ENCODE measurements at regions not wholly inside any gene's neighbourhood (a gene's known extent, or its start where the extent isn't known, plus 50 kb on each side); places are given as distances from the start of the nearest gene placed in this dataset.

DNA sequence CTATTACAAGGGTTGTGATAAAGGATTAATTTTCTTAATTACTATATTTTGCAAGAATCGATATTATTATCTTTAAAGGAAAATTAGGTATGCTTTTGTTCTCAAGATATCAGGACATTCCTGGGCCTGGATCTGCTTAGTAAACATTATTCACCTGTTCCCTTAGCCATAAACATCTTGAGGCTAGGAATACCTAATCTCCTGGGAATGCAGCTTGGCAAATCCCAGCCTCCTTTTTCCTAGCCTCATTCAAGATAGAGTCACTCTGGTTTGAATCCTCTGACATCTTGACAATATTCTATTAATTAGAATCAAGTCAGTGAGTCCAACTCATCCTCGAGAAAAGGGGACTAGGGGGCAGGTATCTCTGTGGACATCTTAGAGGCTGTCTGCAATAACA lies 327.1 kb downstream of the STIM2 start:
- no peak for DNase-seq

DNA sequence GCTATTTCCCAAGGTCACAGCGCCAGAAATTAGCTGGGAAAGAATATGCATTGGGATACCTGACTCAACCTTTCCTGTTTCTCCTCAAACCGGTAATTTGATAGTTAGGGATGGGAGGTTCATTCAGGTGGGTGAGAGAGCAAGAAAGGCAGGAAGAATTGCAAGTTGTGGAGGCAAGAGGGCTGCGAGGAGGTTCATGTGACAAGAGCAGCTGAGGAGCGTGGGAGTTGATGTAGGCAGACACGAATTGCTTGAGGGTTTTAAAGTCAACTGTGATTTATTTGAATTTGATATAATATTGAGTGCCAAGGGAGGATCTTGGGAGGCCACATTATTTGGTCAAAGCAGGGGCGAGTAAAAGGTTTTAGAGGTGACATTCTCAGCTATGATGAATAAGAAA lies 329.0 kb downstream of the STIM2 start:
- no peak for DNase-seq

DNA sequence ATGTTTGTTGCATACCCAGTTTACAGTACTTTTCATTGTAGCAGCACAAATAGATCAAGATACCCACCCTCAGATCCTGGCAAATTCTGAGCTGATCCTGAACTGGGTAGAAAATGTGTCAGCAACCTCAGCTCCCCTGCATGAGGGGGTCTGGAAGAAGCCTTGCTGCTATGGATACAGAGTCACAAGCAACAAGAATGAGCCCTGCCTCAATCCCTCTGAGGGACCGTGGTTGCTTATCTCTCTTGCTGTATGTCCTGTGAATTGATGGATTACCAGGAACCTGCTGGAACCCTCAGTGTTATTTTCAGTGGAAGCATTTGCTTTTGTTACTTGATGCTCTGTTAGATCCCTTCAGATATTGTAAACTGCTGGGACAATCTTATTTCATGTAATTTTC lies 331.0 kb downstream of the STIM2 start:
- no peak for DNase-seq

DNA sequence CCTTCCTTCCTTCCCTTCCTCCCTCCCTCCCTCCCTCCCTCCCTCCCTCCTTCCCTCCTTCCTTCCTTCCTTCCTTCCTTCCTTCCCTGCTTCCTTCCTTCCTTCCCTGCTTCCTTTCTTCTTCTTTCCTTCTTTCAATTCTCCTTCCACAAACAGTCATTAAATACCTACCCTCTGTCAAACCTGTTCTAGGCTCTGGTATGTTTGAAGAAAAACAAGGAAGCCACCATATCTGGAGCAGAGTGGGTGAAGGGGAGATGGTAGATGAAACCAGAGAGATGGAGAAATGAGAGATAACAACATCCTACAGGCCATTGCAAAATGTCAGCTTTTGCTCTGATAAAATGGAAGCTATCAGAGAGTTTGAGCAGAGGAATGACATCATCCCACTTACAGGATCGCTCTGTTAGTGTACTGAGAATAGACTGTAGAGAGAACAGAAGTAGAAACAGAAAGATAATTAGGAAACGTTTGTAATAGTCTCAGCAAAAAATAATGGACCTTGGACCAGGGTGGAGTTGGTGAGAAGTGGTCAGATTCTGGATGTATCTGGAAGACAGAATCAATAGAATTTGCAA lies 334.0 kb downstream of the STIM2 start:
- no peak for DNase-seq

DNA sequence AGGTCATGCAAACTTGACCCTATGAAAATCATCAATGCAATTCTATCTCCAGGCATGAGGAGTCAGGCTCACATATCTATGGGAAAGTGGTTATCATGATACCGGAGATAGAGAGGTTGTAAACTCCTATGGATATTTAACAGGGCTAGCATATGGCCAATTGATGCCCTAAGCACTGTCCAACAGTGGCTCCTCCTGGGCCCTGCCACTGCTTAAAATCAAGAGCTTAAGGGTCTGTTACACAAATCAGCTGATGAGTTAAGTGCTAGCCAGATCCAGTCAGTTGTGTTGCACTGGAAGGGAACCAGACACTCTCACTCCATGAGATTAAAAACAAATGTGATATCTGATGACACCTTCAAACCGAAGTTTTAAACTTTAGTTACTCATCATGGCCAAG lies 337.6 kb downstream of the STIM2 start:
- no peak for DNase-seq

DNA sequence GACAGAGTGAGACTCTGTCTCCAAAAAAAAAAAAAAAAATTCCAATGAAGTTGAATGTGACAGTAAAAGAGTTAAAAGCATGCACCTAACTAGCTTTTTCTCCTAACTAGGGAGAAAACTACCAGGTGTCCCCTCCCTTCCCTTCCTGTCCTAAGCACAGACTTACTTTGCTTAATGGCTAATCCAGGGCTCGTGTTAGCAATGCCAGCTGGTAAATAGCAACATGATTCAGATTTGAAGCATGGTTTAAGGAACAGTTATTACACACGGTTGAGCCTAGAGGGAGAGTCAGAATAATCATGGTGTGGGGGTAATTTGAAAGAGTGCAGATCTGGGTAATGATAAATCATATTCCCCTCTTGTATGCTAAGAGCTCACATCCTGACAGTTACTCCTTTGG lies 338.3 kb downstream of the STIM2 start:
- no peak for DNase-seq

DNA sequence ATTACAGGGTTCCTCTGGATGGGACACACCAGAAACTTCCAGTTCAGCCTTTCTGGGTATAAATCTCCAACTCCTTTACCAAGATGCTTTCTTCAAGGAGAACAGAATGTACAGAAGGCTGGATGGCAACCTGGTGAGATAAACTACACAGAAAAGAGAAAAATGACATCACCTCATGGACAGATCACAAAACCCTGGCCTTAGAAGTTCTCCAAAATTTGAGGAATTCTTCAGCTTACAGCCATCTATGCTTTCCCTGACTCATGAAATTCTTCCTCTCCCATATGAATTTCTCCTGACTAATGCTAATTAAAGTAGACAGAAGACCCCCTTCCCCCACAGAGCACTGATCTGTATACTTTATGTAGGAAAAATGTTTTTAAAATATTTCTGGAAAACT lies 345.4 kb downstream of the STIM2 start:
- DNase-seq = no peak

DNA sequence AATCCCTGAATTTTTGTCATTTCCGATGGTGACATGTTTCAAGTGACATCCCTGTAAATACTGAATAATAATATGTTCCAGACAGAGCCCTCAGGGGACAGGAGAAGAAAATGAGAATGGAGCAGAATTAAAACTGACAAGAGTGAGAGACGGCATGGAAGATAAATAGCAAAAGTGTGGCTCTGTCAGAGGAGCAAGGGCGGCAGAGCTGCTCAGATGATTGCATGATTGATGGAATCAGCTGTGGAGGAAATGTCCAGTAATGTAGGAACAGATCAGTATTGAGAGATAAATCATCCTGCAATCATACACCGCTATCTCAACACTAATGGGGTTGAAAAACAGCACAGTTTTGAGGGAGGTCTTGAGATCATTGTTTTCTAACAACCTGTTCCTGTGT lies 350.3 kb downstream of the STIM2 start:
- DNase-seq = no peak

DNA sequence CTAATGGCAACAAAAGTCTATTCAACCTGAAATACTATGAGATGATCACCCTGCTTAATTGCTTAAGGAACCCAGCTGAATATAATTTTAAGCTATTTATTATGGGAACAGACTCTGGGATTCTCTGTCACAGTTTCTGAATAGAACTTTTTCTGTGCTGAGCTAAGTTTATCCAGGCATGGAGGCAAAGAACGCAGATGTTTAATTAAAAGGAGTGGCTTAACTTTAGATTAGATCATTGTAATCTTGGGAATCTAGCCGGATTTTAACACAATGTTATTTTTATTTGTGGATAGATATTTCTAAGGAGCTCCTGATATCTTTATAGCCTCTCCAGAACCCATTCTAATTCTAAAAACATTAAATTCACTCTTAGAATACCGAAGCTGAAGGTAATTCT lies 353.4 kb downstream of the STIM2 start:
- no peak for DNase-seq

DNA sequence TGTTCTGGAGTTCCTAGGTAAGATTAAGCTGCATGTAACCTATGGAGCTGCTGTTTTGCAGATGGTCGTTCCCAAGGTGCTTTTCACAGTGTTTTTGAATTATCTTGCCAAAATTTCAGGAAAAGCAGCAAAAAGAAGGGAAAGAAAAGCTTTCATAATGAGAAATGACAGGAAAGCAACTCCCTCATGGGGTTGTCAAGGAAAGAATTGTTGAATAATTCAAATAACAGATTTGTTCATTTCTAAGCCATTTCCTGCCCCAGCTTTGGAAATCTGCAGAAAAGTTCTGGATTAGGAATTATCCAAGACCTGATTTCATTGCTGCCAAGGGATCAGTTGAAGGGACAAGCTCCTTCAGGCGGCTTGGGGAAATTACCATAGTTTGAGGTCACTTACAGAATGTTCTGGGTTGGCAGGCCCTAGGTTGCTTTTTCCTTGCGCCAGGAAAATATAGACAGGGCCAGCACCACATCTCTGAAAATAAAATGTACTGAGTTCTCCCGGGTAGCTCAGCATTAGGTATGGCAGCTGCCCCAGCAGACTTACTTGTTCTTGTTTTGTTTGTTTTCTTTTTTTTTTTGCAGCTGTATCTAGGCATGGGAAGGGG lies 354.7 kb downstream of the STIM2 start:
- DNase-seq = no peak

DNA sequence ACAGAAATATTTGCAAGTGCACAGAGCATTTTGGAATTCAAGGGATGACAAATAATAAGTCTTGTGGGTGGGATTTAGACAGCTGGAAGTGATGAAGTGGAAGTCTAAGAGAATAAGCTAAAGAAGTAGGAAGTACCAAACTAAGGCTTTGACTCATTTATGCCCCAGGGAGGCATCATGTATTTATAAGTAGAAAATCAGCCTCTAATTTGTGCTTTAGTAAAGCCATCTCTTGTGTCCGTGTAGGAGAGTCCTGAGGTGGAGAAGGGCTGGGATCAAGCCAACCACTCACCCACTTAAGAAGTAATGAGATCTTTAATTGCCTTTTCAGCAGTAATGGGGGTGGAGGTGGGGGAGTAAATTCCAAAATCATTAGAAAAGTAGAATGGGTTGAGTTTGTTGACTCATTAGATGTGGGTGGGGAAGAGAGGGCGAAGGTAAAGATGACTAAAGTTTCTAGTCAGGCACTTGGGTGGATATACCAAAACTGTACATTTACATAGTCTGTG lies 356.7 kb downstream of the STIM2 start:
- peak; percentile 3 for DNase-seq

DNA sequence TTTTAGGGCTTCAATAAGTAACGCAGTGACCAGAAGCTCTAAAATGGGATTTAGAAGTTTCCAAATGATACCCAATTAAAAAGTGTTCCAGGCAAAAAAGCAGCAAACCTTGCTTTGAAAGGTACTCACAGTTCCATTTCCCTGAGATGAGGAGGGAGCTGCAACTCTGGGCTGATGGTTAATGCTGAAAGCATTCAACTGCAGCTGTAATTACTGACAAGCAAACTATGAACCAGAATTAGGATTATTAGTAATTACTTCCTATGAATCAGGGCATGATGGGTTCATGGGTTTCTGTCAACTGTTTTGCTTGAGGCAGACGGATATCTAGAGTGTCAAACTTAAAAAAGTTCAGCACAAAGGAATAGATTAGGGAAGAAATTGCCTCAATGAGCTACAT lies 357.4 kb downstream of the STIM2 start:
- no peak for DNase-seq

DNA sequence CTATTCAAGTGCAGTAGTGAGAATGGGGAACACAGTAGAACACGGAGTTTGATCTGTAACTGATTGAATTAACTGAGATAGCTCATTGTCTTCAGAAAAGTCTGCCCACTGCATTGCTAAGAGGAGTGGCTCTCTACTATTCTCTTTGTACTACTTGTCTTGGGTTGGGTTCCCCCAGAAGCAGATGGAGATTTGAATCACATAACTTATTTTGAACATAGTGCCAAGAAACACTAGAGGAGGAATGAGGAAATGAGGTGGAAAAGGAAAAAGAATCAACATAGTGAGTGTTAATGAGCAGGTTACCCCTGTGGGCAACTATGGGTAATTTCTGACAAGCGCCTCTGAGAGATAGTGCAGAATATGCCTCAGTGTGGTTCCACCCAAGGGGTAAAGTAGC lies 362.7 kb downstream of the STIM2 start:
- no peak for DNase-seq

DNA sequence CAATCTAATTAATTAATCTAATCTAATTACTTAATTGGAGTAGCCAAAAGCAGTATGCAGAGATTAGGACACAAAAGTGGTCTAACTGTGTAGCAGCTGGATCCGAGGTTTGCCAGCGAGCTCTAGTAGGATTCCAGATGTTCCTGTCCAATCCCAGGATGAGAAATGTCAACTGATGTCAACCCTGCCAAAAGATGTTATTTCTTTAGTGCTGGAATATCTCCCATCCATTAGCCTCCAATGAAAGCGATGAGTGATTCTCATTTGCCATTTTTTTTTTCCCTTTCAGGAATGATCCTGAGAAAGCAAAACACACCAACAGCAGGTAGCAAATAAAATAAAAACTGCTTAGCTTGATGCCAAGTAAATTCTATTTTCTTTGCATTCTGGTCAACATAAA lies 372.9 kb downstream of the STIM2 start:
- DNase-seq = no peak

DNA sequence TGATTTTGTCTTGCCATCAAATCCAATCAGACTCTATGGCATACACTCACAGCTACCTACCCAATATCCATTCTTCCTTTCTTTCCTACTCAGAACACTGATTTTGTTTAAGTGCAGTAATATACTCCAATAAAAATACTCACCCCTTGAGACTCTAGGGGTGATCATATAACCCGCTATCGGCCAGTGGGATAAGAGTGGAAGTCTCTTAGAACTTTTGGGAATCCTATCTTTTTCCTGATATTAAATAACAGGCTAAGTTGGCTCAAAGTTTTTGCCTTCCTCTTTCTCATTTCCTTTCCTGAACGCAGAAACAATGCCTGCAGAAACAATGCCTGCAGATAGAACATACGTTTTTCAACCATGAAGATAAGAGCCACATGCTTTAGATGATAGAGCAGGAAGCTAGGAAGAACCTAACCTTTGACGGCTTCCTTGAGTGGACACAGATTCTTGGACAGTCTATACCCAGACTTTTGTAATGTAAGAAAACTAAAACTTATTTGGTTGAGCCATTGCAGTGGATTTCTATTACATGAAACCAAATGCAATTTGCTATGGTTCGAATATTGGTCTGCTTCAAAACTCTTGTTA lies 373.8 kb downstream of the STIM2 start:
- DNase-seq = no peak

DNA sequence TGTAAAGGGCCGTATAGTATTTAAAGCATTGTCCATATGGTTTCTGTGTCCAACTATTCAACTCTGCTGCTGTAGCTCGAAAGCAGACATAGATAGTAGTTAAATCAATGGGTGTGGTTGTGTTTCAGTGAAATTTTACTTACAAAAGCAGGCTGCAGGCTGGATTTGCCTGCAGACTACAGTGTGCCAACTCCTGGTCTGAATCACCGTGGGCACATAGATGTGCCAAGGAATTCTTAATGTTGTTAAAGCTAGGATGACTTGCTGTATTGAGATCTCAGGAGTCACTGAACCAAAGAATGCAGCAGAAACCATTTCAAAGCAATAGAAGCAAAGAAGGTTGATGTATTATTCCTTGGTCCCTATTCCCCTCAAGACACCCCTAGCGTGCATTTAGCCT lies 379.0 kb downstream of the STIM2 start:
- DNase-seq = no peak

DNA sequence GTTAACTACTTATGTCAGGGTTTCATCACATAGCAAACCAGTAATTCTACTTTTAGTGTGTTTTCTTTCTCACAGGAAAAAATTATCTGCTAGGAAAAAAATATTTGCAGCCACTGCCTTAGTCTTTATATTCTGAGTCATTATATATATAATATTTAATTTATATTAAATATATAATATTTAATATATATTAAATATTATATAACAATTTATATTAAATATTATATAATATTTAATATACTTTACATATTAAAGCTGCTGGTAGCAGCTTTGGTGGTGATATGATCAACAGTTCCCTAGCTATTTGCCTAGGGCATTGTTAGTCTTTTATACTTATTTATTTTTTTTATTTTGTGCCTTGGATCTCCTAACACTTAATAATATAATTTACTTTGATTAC lies 381.6 kb downstream of the STIM2 start:
- DNase-seq = no peak

DNA sequence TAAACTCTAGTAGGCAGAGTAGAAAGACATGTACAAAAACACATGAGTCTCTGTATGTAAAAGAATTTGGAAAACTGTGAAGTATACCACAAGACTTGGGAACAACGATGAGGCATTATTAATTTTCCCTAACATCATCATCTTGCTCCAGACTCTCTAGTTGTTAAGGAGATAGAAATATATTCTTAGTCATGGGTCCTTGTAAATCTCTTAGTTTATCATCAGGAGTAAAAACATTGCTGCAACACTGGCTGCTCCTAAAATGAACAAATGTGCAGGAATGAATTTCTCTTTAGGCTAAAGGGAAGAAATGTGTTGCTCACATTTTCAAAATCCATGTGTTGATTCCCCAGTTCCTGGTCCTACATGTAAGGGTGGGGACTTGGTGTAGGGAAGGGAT lies 384.6 kb downstream of the STIM2 start:
- DNase-seq = no peak

DNA sequence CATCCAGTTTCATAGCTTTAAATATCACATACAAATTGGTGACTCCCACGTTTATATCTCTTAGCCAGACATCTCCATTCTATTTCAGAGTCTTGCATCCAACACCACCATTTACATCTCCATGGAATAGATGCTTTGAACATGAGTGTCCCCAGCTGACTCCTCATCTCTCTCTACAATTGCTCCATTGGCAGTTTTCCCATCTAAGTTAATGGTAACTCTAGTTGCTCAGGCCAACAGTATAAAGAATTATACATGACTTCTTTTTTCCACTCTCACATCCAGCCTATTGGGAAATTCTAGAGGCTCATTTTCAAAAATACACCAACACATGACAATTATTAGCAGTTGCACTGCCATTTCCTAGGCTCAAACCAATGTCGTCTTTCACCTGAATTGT lies 388.2 kb downstream of the STIM2 start:
- no peak for DNase-seq

DNA sequence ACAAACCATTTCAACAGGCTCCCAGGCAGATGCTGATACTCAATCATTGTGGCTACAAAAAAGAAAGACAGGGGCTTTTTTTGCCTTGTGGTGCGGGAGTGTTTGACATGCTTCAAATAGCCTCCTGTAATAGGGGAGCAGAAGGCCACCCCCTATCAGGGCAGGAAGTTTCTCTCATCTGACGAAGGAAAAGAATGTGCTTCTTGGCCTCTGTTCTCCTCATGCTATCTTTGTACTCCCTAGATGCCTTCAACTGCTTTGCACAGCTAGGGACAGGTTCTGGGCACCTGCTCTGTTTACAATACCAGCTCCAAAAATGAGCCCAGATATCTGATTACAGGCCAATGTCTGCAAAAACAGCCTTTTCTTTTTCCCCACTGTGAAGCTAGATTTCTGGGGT lies 391.1 kb downstream of the STIM2 start:
- no peak for DNase-seq

DNA sequence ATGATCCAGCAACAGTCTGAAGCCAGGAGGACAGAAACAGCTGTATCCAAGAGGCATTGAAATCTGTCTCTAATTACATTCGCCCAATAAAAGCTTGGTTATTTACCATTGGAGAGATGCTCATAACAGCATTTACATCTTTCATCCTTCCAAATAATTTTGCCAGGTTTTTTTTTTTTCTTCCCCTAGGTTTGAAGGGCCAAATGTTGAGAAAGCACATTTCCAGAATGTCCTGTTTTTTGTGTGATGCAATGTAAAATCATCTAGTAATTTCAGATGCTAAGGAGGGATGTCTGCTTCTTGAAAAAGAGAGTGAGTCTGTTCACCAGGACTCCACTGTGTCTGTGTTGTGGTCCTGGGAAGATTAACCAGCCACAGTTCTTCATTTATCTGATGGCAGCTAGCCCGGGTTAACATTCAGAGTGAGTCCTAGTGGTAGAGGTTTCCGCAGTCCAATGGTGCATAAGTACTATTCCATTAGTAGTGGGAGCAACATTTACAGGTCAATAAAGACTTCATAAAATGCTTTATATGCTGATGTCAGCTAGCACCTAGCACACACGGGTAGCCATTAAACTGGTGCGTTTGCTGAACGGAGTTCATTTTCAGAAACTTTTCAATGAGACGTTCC lies 406.8 kb downstream of the STIM2 start:
- no peak for DNase-seq

DNA sequence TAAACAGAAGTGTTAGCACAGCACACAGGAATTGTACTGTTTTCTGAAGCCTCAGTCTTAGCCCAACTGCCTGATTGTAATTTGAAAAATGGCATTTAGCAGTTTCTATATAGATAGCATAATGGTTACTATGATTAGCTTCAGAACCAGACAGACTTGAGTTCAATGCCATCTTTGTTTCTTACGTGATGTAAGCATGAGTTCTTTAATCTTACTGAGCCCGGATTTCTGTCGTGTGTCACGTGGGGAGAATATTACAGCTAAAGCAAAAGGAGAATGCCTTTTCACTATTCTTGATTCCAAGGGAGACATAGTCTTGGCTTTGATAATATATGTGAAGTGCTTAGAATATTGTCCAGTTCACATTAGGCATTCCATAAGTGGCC lies 407.3 kb downstream of the STIM2 start:
- DNase-seq = no peak

DNA sequence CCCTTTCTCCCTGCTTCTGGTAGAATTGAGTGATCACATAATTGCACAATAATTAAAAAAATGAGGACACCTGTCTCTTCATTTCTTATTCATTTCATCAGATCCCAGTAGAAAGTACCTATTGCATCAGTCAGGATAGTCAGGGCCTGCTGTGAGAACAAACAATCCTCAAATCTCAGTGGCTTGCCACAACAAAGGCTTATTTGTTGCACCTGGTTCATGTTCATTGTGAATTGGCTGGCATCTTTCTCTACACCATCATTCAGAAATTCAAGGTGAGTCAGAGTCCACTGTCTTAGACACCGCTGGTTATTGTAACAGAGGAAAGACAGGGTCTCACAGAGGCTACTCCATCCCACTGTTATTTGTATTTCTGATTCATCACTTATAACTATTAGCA lies 409.8 kb downstream of the STIM2 start:
- no peak for DNase-seq

DNA sequence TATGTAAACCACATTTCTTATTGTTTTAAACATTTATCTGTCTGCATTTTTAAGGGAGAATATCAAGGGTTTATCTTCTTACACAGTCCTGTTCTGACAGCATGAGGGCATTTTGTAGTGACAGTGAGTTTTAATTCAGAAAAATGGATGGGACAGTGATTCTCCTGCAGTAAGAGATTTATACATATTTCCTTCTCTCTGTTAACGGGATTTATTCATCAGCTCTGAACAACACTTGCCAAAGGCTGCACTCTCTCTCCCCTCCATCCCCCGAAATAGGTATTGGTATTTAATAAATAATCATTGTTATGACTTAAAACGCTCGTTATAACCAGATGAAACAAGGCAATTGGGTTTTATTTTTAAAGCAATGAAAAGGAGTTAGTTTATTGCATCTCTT lies 410.9 kb downstream of the STIM2 start:
- DNase-seq = no peak

DNA sequence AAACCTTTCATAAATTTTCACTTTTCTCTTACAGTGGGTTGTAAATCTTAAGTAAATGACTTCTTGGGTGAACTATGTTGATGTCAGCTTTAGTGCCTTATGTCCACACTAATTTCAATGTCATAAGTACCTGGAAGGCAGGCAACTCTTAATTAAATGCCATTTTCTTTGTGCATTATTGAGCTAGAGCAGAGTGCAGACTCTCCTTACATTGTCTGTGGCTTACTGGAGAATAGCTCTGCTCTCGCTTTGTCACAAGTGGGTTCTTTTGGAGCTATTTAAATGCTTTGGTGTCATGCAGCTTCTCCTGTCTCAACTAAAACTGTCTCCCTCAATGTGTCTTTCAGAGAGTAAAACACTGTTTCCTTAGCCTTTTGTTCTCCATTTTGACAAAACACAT lies 411.6 kb downstream of the STIM2 start:
- DNase-seq = no peak

Measured in HCEC 1CT (cell line).